ENCODE measurements at regions not wholly inside any gene's neighbourhood (a gene's known extent, or its start where the extent isn't known, plus 50 kb on each side); places are given as distances from the start of the nearest gene placed in this dataset.
A peak's percentile ranks its signal among the peaks of the same experiment; 100 is the strongest.
"Not testable (repeated sequence)": the region's sequence is repeated elsewhere in the genome, so short reads cannot be mapped to it uniquely, and the experiment has no call there.

- not testable (repeated sequence) for DNase-seq (ENCODE audit: low spot score)
Measured at GRCh38 chr16:32947336-32947735, 246.7 kb upstream of the TP53TG3C start.

GRCh38 chr16:32946041-32946560, 247.9 kb upstream of the TP53TG3C start:
- DNase-seq (ENCODE audit: low spot score), result not testable (repeated sequence)

- DNase-seq (ENCODE audit: low spot score), result not testable (repeated sequence)
Measured at GRCh38 chr16:32945311-32945710, 248.7 kb upstream of the TP53TG3C start.

GRCh38 chr16:32939845-32940244, 254.2 kb upstream of the TP53TG3C start:
- DNase-seq (ENCODE audit: low spot score), result not testable (repeated sequence)

GRCh38 chr16:32937929-32938328, 256.1 kb upstream of the TP53TG3C start:
- not testable (repeated sequence) for DNase-seq (ENCODE audit: low spot score)

GRCh38 chr16:32932240-32933040, 256.5 kb upstream of the TP53TG3 start:
- not testable (repeated sequence) for DNase-seq (ENCODE audit: low spot score)

GRCh38 chr16:32925192-32925591, 249.2 kb upstream of the TP53TG3 start:
- not testable (repeated sequence) for DNase-seq (ENCODE audit: low spot score)

- not testable (repeated sequence) for DNase-seq (ENCODE audit: low spot score)
Measured at GRCh38 chr16:32922578-32922977, 246.6 kb upstream of the TP53TG3 start.

- not testable (repeated sequence) for DNase-seq (ENCODE audit: low spot score)
Measured at GRCh38 chr16:32915346-32915745, 239.4 kb upstream of the TP53TG3 start.

GRCh38 chr16:32897782-32898181, 221.8 kb upstream of the TP53TG3 start:
- DNase-seq (ENCODE audit: low spot score), result peak; percentile 20

- not testable (repeated sequence) for DNase-seq (ENCODE audit: low spot score)
Measured at GRCh38 chr16:32885392-32885791, 209.4 kb upstream of the TP53TG3 start.

- not testable (repeated sequence) for DNase-seq (ENCODE audit: low spot score)
Measured at GRCh38 chr16:32884556-32884955, 208.6 kb upstream of the TP53TG3 start.

- DNase-seq (ENCODE audit: low spot score), result not testable (repeated sequence)
Measured at GRCh38 chr16:32882328-32882857, 206.4 kb upstream of the TP53TG3 start.

GRCh38 chr16:32881631-32882030, 205.7 kb upstream of the TP53TG3 start:
- not testable (repeated sequence) for DNase-seq (ENCODE audit: low spot score)

- DNase-seq (ENCODE audit: low spot score), result not testable (repeated sequence)
Measured at GRCh38 chr16:32880009-32880408, 204.0 kb upstream of the TP53TG3 start.

GRCh38 chr16:32876718-32877117, 200.8 kb upstream of the TP53TG3 start:
- DNase-seq (ENCODE audit: low spot score), result not testable (repeated sequence)

- DNase-seq (ENCODE audit: low spot score), result not testable (repeated sequence)
Measured at GRCh38 chr16:32873783-32874182, 197.8 kb upstream of the TP53TG3 start.

- not testable (repeated sequence) for DNase-seq (ENCODE audit: low spot score)
Measured at GRCh38 chr16:32873120-32873519, 197.2 kb upstream of the TP53TG3 start.

- not testable (repeated sequence) for DNase-seq (ENCODE audit: low spot score)
Measured at GRCh38 chr16:32870628-32871027, 194.7 kb upstream of the TP53TG3 start.

- DNase-seq (ENCODE audit: low spot score), result not testable (repeated sequence)
Measured at GRCh38 chr16:32868334-32868733, 192.4 kb upstream of the TP53TG3 start.

GRCh38 chr16:32865284-32865683, 189.3 kb upstream of the TP53TG3 start:
- not testable (repeated sequence) for DNase-seq (ENCODE audit: low spot score)

GRCh38 chr16:32861476-32862201, 185.7 kb upstream of the TP53TG3 start:
- DNase-seq (ENCODE audit: low spot score), result not testable (repeated sequence)
